ENCODE measurements at regions not wholly inside any gene's neighbourhood (a gene's known extent, or its start where the extent isn't known, plus 50 kb on each side); places are given as distances from the start of the nearest gene placed in this dataset.

DNA sequence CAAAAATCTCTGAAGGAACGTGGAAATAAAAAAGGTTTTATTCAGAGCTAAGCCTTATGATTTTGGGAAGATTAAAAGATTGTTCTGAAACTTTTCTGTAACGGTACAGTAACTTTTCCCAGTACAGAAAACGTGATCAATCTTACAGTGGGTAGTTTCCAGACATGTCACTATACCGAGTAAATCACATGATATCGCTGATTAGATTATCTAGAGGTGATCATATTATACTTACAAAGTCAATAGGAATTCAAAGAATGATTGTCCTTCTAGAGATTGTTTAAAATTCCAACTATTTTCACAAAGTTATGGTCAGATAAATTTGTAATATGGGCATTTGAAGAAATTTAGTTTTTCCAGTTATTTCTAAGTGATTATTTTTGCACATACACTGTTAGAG lies 736.0 kb upstream of the GRM7 start:
- no peak for DNase-seq

GRCh38 chr3:6125520-6125919 lies 735.4 kb upstream of the GRM7 start:
- DNase-seq = no peak

GRCh38 chr3:6132684-6133432 lies 728.1 kb upstream of the GRM7 start:
- DNase-seq = no peak

DNA sequence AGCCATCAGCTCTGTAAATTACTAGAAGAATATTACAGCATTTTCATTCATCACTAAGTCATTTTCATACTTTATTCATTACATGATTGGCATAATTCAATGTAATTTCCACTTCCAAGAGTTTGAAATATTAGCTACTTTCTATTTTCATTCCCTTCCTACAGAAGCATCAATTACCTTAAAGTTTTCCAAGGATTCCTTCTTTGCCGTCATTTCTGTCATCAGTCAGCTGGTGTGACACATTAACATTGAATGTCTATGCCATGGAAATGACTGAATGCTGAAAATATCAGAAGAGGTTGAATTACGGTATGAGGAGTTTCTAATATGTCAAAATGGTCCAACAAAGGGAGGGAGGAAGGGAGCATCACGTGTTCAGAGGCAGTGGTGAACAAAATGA lies 718.2 kb upstream of the GRM7 start:
- DNase-seq = no peak

DNA sequence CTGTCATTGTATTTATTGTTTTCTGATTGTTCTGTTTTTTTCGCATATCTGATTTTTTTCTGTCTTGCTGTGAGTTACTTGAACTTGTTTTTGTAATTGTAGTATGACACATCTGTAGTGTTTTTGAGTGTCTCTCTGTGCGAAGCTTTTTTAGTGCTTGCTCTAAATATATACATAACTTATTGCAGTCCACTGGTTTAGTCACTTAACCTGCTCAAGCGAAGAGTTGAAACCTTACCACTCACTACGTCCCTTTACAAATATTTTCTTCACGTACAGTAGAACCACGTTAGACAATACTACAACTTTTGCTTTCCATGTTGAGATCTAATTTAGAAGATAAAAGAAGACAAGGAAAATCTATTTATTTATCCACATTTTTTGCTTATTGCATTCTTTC lies 713.0 kb upstream of the GRM7 start:
- no peak for DNase-seq

DNA sequence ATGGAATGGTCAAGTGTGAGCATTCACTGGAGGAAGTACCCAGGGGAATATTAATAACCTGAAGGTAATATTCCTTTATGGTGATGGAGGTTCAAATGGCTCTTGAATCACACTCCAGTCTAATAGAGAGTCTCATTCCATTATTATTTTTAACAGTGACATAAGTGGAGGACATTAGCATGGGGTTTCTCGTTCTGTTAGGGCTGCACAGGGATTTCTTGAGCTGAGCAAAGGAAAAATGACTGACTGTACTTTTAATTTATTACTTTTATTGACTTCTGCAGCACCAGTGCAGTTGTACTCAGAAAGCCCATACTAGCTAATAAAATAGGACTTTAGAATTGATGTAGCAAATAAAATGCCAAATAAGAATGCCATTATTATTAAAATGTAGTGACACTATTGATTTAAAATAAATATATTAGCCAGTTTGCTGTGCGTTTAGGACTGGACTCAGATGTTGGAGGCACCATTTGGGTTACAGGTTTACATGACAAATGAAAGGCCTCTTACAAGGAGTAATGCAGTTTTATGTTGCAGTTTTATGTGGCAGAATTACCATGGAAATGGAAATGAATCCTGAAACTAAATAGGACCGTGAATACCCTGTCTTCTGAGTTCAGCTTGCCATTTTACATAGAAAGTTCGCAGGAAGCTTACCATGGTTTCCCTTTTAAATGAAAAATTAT lies 705.1 kb upstream of the GRM7 start:
- DNase-seq = no peak

DNA sequence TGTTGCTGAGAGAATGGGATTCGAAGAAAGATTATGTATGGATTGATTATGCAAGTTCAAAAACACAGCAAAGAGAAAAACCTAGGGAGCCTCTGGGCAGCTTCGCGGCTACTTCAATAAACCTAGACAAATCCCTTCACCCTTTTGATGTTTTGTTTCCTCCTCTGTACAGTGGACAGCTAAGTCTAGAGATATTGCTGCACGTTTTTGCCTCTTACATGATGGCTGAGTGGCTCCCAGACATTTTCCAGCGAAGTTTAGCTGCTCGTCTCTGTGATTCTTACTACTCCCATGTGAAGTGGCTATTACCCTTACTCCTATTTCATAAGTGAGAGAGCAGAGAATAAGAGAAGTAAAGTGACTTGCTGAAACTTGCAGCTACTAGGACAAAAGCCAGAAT lies 695.0 kb upstream of the GRM7 start:
- no peak for DNase-seq

DNA sequence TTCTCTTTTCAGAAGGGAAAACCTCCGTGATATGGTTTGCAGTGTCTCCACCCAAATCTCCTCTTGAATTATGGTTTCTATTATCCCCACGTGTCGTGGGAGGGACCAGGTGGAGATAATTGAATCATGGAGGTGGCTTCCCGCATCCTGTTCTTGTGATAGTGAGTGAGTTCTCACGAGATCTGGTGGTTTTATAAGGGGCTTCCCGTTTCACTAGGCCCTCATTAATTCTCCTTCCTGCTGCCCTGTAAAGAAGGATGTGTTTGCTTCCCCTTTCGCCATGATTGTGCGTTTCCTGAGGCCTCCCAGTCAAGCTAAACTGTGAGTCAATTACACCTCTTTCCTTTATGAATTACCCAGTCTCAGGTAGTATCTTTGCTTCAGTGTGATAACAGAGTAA lies 692.7 kb upstream of the GRM7 start:
- no peak for DNase-seq

DNA sequence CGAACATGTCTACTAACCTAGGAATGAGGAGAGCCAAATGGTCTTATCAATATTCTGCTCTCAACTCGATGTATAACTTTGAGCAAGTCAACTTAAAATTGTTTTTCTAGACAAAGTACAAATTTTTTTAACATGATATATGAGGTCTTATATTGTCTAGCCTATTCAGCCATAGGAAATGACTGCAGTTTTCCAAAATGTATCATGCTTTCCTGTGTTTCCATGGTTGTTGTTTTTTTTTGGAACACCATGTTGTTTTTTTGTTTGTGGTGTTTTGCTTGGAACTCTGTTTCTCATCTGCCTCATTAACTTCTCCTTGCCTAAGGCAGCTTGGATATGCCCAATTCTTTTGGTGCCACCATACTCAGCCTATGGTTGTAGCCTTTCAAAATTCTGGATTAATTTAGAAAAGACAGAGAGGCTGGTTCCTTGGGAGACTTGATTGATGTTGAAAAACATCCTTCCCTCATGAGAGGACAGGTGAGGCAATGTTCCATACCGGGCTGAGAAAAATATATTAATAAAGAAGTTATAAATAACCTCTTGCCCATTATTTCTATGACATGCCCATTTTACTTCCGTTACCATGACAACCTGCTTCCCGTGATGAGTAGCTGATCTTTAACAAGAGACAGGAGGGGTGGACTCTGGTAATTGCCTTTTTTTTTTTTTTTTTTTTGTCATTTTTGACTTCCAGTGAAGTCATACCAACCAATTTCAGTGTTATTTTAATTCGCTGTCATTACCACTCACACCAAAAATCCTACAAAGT lies 687.9 kb upstream of the GRM7 start:
- DNase-seq = no peak

DNA sequence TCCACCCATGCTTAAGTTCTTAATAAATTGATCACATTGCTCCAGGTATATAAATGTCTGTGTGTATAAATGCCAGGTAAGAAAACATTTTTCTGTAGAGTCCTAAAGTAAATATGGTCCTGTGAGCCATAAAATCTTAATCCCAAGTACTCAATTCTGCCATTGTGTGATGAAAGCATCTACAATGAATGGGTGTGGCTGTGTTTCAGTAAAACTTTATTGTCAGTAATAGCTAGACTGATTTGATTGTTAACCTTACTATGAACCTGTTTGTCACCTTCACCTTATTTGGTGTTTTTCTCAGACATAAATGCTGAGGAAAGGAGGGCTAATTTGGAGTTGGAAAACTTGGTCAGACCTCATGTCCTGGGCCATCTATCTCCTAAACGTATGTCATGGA lies 683.5 kb upstream of the GRM7 start:
- no peak for DNase-seq

DNA sequence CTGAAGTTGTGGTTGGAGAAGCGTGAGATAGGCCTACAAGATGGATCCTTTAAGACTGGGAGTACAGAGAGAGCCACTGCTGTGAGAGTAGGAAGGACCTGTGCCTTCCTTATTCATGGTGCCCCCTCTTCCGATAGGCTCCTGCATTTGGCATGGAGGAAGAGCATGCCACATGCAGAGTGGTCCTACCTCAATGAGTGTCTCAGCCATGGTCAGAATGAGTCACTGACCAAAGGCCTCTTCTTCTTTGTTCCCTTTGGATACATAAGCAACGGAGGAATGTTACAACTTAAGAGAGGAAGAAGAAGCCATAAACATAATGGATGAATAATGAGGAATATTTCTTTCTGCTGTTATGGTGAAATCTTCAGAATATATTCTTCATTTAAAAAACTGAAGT lies 681.2 kb upstream of the GRM7 start:
- no peak for DNase-seq

DNA sequence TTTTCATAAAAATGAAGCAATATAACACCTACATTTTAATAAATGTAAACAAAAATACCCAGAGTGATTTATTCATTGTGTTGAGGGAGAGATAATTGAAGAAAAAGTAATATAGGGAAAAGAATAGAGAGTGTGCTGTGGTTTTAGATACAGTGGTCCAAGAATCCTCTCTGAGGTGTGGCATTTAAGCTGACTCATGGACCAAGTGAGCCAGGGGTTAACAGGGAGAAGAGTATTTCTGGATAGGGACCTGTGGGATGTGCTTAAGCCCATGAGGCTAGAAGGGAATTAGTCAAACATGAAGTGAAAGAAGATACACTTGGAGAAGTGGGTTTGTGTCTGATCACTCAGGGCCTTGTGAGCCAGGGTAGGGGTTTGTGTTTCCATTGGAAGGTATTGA lies 680.7 kb upstream of the GRM7 start:
- no peak for DNase-seq

DNA sequence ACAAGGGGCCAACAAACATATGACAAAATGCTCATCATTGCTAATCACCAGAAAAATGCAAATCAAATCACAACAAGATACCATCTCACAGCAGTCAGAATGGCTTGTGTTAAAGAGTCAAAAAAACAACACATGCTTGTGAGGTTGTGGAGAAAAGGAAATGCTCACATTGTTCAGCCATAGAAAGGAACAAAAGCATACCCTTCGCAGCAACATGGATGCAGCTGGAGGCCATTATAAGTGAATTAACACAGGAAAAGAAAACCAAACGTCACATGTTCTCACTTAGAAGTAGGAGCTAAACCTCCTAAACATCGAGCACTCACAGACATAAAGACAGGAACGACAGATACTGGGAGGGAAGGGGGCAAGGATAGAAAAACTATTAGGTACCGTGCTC lies 678.4 kb upstream of the GRM7 start:
- DNase-seq = no peak

DNA sequence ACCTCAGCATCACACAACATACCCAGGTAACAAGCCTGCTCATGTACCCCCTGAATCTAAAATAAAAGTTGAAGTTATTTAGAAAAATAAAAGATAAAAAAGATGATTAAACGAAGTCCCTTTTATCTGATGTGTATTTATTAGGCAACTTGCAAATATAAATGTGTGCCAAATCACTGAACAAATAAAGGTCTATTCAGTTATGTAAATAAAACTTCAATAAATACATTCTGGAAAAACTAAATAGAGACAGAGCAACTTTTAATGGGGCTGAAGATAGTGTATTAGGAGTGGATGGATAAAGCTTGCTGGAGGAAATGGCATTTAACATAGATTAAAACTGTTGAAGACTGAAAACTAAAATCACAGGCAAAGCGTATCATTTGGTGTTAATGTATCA lies 678.0 kb upstream of the GRM7 start:
- DNase-seq = no peak

DNA sequence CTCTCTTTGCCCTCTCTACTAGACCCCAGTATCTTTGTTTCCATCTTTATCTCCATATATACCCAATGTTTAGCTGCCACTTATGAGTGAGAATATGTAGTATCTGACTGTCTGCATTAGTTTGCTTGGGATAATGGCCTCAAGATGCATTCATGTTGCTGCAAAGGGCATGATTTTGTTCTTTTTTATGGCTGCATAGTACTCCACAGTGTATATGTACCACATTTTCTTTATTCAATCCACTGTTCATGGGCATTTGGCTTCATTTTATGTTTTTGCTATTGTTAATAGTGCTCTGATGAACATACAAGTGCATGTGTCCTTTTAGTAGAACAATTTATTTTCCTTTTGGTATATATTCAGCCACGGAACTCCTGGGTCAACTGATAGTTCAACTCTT lies 671.5 kb upstream of the GRM7 start:
- no peak for DNase-seq

DNA sequence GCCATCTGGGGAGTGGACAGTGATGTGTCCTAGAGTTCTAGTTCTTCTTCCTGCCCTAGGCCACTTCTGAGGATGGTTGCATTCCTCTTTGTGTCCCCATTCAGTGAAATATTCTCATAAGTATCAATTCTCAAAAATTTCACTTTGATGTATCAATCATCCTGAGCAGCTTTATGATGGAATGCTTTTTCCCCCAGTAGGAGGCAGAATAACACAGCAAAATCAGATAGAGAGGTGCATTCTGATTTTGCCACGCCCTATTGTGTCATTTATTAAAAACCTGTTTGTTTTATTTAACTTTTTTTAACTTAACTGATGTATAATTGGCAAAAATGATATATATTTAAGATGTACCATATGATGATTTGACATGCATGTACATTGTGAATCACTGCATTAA lies 656.0 kb upstream of the GRM7 start:
- peak; percentile 3 to 24 for DNase-seq

GRCh38 chr3:6216135-6217026 lies 644.5 kb upstream of the GRM7 start:
- no peak for DNase-seq

- DNase-seq = peak; percentile 3 to 15
Measured at GRCh38 chr3:6220447-6220846, 640.5 kb upstream of the GRM7 start.

GRCh38 chr3:6222069-6222468 lies 638.8 kb upstream of the GRM7 start:
- no peak for DNase-seq

DNA sequence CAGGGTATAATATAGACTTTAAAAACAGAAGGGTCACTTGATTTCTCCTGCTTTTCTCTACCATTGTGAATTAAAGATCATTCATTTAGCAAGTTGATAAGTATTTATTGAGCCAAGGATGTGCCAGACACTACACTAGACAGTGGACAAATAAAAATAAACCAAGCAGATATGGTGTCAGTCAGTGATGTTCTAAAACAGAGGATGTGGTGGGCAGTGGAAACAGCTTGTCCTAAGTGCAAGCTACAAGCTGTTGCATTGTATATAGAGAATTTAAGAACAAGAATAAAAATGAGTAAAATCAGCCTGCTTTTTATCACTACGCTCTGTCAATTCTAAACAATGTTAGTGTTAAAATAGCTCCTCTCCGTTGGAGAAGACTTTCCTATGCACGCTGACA lies 637.3 kb upstream of the GRM7 start:
- no peak for DNase-seq

DNA sequence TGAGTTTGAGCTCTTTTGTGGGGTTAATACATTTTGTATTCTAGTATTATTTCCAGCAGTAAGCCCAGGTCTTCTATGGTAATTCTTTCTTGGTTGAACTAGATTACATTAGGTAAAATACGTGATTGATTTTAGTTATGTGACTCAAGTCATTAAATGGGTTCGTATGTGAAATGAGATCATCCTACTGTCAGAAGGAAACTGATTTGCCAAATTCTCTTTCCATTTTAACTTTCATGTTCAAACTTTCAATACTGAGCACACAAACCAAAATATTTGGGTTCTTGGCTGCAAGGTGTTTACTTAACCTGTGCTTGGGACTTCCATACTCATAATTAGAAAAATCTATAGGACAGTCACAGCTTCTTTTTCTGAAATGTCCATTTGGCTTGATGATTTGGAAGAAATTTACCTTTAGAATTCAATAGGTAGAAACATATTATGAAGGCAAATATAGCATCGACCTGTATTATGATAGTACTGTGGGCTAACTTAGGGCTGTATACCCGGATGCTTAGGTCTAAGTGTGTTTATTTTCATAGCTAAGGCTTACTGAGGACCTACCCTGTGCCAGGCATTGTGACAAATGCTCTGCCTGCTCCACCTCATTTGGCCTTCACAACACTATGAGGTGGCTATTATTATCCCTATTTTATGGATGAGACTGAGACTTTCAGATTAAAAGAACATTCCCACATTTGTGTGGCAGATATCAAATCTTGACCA lies 631.8 kb upstream of the GRM7 start:
- no peak for DNase-seq

DNA sequence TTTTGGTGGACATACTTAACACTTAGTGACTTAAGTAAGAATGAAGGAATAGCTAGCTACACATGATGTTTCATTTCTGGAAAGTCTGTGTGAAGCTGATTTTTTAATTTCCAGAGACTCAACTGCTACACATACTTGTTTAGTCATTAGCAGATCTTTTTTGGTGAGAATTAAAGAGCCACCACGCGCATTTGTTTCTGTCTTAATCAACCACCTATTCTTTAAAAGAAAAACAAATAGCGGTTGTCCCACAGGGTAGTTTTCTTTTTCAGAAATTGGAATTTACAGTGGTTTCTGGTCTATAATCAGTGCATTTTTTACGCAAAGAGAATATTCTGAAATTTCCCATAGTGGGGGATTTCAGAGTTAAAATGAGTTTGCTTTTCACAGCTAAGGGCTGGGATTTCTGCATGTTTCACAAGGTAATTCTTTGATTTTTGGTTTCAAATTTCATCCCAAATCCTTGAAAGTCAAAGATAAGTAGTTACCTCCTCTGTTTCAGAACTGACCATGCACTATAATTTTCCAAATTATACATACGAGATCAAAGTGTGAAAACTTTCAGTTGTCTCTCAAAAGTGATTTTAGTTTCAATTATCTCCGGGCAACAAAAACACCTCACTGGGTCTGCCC lies 631.0 kb upstream of the GRM7 start:
- no peak for DNase-seq

Data from Kasumi-1 (cell line).